ENCODE measurements at regions not wholly inside any gene's neighbourhood (a gene's known extent, or its start where the extent isn't known, plus 50 kb on each side); places are given as distances from the start of the nearest gene placed in this dataset.

DNA sequence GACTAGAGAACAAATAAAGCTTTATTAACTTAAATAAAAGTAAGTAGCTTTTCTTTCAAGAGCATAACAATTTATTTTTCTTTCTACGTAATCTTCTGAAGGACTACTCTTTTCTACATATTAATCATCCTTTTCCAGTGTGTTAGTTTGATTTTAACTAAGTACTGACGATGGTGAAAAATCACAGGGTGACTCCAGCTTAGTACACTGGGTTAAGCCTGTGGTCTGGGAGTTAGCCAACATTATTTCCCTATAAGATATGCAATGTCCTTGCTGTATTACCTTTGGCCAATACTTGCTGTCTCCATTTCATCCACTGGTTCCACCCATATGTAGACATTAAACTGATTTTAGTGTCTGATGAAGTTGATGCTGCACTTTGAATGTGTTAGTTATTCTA lies 508.6 kb upstream of the SUCLG2 start:
- Mint-ChIP-seq H3K9me3 (ENCODE audit: unreplicated experiment) (no peaks in the 10 kb centered on the region), H3K27ac (ENCODE audit: unreplicated experiment) (no peak overlapping the region), H3K27me3 (ENCODE audit: insufficient read depth, unreplicated experiment) (no peaks in the 10 kb centered on the region), H3K4me3 (ENCODE audit: unreplicated experiment) (no peak overlapping the region), H3K4me1 (ENCODE audit: low read depth, unreplicated experiment) (no peaks in the 10 kb centered on the region), H3K36me3 (ENCODE audit: insufficient read depth, unreplicated experiment) (no peaks in the 10 kb centered on the region)
- ChIA-PET CTCF (no interaction called here), POLR2A (no interaction called here)
- Histone ChIP-seq H3K27me3 (replicated peaks; ENCODE audit: control insufficient read depth, insufficient read depth, low read length) (no peaks in the 10 kb centered on the region; the same call in 1 of the 2 replicates), H3K4me1 (no peaks in the 10 kb centered on the region), H3K9me3 (no peaks in the 10 kb centered on the region), H3K36me3 (ENCODE audit: control insufficient read depth, insufficient read depth, low read length) (no peaks in the 10 kb centered on the region), H3K4me3 (ENCODE audit: low read depth, low read length) (no peak overlapping the region)
- no peak for DNase-seq
- no TSS peak for BruUV-seq (replicated peaks)
- TF ChIP-seq, protein P1, sequence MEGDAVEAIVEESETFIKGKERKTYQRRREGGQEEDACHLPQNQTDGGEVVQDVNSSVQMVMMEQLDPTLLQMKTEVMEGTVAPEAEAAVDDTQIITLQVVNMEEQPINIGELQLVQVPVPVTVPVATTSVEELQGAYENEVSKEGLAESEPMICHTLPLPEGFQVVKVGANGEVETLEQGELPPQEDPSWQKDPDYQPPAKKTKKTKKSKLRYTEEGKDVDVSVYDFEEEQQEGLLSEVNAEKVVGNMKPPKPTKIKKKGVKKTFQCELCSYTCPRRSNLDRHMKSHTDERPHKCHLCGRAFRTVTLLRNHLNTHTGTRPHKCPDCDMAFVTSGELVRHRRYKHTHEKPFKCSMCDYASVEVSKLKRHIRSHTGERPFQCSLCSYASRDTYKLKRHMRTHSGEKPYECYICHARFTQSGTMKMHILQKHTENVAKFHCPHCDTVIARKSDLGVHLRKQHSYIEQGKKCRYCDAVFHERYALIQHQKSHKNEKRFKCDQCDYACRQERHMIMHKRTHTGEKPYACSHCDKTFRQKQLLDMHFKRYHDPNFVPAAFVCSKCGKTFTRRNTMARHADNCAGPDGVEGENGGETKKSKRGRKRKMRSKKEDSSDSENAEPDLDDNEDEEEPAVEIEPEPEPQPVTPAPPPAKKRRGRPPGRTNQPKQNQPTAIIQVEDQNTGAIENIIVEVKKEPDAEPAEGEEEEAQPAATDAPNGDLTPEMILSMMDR (IDR thresholded peaks at IDR 0.05; ENCODE audit: insufficient read depth in 1 of 2, low read depth in 1 of 2, low read length in 1 of 2, severe bottlenecking in 1 of 2, unreplicated experiment in 1 of 2): no peak
- intact Hi-C loops (cut with micrococcal nuclease; ENCODE audit: unreplicated experiment): no loop called here

DNA sequence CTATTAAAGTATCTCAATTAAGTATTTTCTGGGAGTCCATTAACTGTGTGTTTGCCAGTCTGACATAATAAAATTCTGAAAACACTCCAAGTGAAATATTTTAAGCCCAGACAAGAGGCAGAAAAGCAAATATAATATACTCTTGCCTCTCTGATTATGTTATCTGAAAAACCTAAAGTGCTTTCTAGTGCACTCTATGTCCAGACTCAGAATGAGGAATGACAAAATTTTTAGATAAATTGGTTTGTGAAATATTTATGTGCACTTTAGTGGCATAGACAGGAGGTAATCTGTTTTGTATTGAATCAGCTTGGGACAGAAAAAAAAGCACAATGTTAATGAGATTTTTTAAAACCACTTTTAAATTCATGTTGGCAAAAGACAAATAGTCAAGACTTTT lies 508.2 kb upstream of the SUCLG2 start:
- Mint-ChIP-seq H3K27ac (ENCODE audit: unreplicated experiment) (no peak overlapping the region), H3K4me3 (ENCODE audit: unreplicated experiment) (no peak overlapping the region), H3K27me3 (ENCODE audit: insufficient read depth, unreplicated experiment) (no peaks in the 10 kb centered on the region), H3K9me3 (ENCODE audit: unreplicated experiment) (no peaks in the 10 kb centered on the region), H3K4me1 (ENCODE audit: low read depth, unreplicated experiment) (no peaks in the 10 kb centered on the region), H3K36me3 (ENCODE audit: insufficient read depth, unreplicated experiment) (no peaks in the 10 kb centered on the region)
- H3K27me3 ChIP-seq (replicated peaks; ENCODE audit: control insufficient read depth, insufficient read depth, low read length): no peaks in the 10 kb centered on the region; the same call in 1 of the 2 replicates
- H3K4me1 ChIP-seq: no peaks in the 10 kb centered on the region
- TF ChIP-seq, protein P1 (IDR thresholded peaks at IDR 0.05; ENCODE audit: insufficient read depth in 1 of 2, low read depth in 1 of 2, low read length in 1 of 2, severe bottlenecking in 1 of 2, unreplicated experiment in 1 of 2): no peak
- BruUV-seq (replicated peaks): no TSS peak
- ChIA-PET CTCF (no interaction called here), POLR2A (no interaction called here)
- no peak overlapping the region for H3K4me3 ChIP-seq (ENCODE audit: low read depth, low read length)
- H3K9me3 ChIP-seq: no peaks in the 10 kb centered on the region
- DNase-seq: no peak
- intact Hi-C loops (cut with micrococcal nuclease; ENCODE audit: unreplicated experiment): no loop called here
- H3K36me3 ChIP-seq (ENCODE audit: control insufficient read depth, insufficient read depth, low read length): no peaks in the 10 kb centered on the region

DNA sequence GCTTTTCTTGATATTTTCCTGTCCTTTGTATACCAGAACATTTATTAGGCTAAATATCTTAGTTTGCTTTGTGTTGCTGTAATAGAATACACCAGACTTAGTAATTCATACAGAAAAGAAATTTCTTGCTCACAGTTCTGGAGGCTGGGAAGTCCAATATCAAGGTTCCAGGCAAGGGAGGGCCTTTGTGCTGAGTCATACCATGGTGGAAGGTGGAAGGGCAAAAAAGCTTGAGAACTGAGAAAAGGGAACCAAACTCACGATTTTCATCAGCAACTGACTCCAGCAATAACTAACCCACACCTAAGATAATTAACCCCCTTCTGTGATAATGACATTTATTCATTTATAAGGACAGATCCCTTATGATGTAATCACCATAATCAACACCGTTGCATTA lies 496.9 kb upstream of the SUCLG2 start:
- intact Hi-C loops (cut with micrococcal nuclease; ENCODE audit: unreplicated experiment): no loop called here
- Histone ChIP-seq H3K27me3 (replicated peaks; ENCODE audit: control insufficient read depth, insufficient read depth, low read length) (no peaks in the 10 kb centered on the region), H3K4me3 (ENCODE audit: low read depth, low read length) (no peak overlapping the region), H3K9me3 (no peaks in the 10 kb centered on the region), H3K4me1 (no peaks in the 10 kb centered on the region), H3K36me3 (ENCODE audit: control insufficient read depth, insufficient read depth, low read length) (no peaks in the 10 kb centered on the region)
- Mint-ChIP-seq H3K4me3 (ENCODE audit: unreplicated experiment) (no peak overlapping the region), H3K36me3 (ENCODE audit: insufficient read depth, unreplicated experiment) (no peaks in the 10 kb centered on the region), H3K27me3 (ENCODE audit: insufficient read depth, unreplicated experiment) (no peaks in the 10 kb centered on the region), H3K4me1 (ENCODE audit: low read depth, unreplicated experiment) (no peaks in the 10 kb centered on the region), H3K9me3 (ENCODE audit: unreplicated experiment) (no peaks in the 10 kb centered on the region), H3K27ac (ENCODE audit: unreplicated experiment) (no peak overlapping the region)
- CTCF ChIA-PET: no interaction called here
- TF ChIP-seq, protein P1 (IDR thresholded peaks at IDR 0.05; ENCODE audit: insufficient read depth in 1 of 2, low read depth in 1 of 2, low read length in 1 of 2, severe bottlenecking in 1 of 2, unreplicated experiment in 1 of 2): no peak
- POLR2A ChIA-PET: no interaction called here
- BruUV-seq (replicated peaks): no TSS peak
- DNase-seq: no peak
